AG04450 (cell line): ENCODE measurements at regions not wholly inside any gene's neighbourhood (a gene's known extent, or its start where the extent isn't known, plus 50 kb on each side); places are given as distances from the start of the nearest gene placed in this dataset.

Experiments used
- CTCF ChIA-PET: fragments of 300-600, 350-600 bp; formaldehyde crosslinking; extraction: SDS; loops from one replicate; lab custom pipeline; 2022; ENCODE audit warnings: antibody characterized with exemption, inconsistent platforms; lab: Charles Lee
- POLR2A ChIA-PET: fragments of 350-600 bp; formaldehyde crosslinking; extraction: SDS; loops from one replicate; lab custom pipeline; 2021; ENCODE audit warnings: antibody characterized with exemption, inconsistent platforms; lab: Yijun Ruan, JAX
- DNase-seq: peaks from one replicate; pipeline ENCODE4 v3.0.0-alpha.2; 2011; ENCODE audit warnings: low read depth, low spot score
- H3K27ac ChIP-seq: one replicate; pipeline ENCODE4 v1.5.1; 2012; ENCODE audit warnings: low read depth, low read length, control low read depth
- H3K27me3 ChIP-seq: one replicate; pipeline ENCODE4 v1.6.0; 2012; ENCODE audit warnings: low read length; ENCODE audit not compliant: control insufficient read depth, insufficient read depth
- H3K4me3 ChIP-seq: 2 replicates; pipeline ENCODE4 v1.5.1; 2011; ENCODE audit warnings: mild to moderate bottlenecking, low read depth, low read length, control low read depth
- H3K9me3 ChIP-seq: 2 replicates; pipeline ENCODE4 v1.5.1; 2012; ENCODE audit warnings: low read length; ENCODE audit not compliant: control insufficient read depth, insufficient read depth
- TF ChIP-seq, protein P1 (sequence below): IDR thresholded peaks from 2 replicates; pipeline ENCODE4 v1.5.1; 2011; ENCODE audit warnings: low read depth, low read length, control low read depth, inconsistent platforms

DNA sequence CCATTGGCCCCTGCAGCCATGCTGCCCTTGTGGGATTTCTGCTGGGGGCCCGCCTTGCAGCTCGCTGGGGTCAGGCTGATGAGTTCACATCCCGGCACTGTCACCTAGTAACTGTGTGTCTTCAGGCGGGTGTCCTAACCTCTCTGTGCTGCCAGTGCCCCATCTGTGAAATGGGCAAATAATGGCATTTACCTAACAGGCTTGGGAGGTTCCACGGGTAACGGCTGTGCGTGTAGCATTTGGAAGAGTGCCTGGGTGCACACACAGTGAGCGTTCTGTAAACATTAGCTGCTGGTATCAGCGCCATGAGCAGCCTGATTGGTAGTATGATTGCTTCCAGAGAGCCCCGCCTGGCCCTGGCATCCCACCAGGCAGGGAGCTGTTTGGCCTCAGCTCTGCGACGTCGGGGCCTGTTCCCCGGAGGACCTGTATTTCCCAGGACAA lies 167.3 kb upstream of the GSE1 start:
- DNase-seq, result no peak
- Histone ChIP-seq H3K27me3 (no peaks in the 10 kb centered on the region), H3K9me3 (no peaks in the 10 kb centered on the region; the same call in 1 of the 2 replicates), H3K27ac (no peak overlapping the region), H3K4me3 (no peak overlapping the region)
- POLR2A ChIA-PET, result interaction anchor here (0.5 kb wide), 1 partner anchor 166 kb away, joined by 3 read pairs; no protein-coding TSS in a partner anchor
- TF ChIP-seq, protein P1, sequence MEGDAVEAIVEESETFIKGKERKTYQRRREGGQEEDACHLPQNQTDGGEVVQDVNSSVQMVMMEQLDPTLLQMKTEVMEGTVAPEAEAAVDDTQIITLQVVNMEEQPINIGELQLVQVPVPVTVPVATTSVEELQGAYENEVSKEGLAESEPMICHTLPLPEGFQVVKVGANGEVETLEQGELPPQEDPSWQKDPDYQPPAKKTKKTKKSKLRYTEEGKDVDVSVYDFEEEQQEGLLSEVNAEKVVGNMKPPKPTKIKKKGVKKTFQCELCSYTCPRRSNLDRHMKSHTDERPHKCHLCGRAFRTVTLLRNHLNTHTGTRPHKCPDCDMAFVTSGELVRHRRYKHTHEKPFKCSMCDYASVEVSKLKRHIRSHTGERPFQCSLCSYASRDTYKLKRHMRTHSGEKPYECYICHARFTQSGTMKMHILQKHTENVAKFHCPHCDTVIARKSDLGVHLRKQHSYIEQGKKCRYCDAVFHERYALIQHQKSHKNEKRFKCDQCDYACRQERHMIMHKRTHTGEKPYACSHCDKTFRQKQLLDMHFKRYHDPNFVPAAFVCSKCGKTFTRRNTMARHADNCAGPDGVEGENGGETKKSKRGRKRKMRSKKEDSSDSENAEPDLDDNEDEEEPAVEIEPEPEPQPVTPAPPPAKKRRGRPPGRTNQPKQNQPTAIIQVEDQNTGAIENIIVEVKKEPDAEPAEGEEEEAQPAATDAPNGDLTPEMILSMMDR, result no peak
- CTCF ChIA-PET, result interaction anchor here (0.6 to 1.3 kb wide), 2 partner anchors 24 to 30 kb away, joined by 3 read pairs; no protein-coding TSS in a partner anchor

DNA sequence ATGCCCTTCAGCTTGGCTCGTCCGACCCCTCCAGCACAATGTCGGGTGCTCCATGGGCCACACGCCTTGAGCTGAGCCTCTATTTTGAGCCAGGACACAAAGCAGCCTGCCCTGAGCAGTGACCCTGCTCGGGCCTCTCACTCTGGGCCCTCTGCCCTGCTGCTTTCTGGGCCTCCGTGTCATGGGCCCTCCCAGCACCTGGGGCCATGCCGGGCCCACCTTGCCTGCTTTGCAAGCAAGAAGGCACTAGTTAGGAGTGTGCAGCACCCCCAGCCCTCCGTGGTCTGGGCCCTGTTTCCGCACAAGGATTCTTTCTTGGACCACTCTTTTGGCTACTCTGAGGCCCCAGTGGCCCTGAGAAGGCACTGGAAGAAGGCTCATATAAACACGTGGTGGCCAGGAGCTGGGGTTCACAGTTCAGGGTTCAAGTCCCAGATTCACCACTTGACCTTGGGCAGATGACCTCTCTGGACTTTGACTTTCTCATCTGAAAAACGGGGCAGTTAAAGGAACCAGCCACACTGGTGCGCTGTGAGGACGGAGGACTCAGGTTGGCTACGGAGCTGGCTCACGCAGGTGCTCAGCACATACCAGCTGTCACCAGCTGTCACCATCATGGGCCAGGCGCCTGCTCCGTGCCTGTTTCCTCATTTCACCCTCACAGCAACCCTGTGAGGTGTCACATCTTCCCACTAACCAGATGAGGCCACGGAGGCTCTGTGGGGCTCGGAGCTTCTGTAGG lies 166.0 kb upstream of the GSE1 start:
- ChIA-PET POLR2A (interaction anchor here (0.6 kb wide), 1 partner anchor 145 kb away, joined by 3 read pairs; no protein-coding TSS in a partner anchor), CTCF (no interaction called here)
- Histone ChIP-seq H3K4me3 (no peak overlapping the region), H3K27ac (no peak overlapping the region), H3K27me3 (no peaks in the 10 kb centered on the region), H3K9me3 (no peaks in the 10 kb centered on the region; the same call in 1 of the 2 replicates)
- DNase-seq, result no peak
- TF ChIP-seq, protein P1, result no peak

DNA sequence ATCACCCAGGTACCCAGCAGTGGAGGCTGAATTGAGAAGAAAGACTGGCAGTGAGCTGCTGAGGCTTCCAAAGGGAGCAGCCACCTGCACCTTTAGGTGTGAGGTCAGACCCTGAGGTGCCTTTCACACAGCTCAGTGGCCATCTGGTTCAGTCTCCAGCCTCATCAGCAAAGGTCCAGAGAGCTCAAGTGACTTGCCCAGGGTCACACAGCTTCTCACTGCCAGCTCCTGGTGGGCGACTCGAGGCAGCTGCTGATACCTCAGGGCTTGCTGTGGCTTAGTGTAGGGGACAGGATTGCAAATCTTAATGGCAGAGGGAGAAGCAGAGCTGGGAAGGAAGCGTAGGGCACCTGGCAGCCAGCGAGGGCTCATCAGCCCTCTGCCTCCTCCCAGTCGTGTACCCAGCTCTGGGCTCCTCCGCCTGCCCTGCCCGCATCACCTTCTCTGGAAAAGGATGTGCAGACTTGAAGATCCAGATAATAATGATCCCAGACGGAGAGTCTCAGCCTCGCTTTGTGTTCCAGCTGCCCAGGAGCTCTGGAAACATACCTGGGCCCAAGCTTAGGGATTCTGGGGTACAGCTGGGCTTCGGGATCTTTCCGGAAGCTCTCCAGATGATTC lies 165.3 kb upstream of the GSE1 start:
- DNase-seq, result no peak
- ChIA-PET POLR2A (no interaction called here), CTCF (no interaction called here)
- TF ChIP-seq, protein P1, result no peak
- Histone ChIP-seq H3K27me3 (no peaks in the 10 kb centered on the region), H3K9me3 (no peaks in the 10 kb centered on the region; the same call in 1 of the 2 replicates), H3K4me3 (no peak overlapping the region), H3K27ac (no peak overlapping the region)

DNA sequence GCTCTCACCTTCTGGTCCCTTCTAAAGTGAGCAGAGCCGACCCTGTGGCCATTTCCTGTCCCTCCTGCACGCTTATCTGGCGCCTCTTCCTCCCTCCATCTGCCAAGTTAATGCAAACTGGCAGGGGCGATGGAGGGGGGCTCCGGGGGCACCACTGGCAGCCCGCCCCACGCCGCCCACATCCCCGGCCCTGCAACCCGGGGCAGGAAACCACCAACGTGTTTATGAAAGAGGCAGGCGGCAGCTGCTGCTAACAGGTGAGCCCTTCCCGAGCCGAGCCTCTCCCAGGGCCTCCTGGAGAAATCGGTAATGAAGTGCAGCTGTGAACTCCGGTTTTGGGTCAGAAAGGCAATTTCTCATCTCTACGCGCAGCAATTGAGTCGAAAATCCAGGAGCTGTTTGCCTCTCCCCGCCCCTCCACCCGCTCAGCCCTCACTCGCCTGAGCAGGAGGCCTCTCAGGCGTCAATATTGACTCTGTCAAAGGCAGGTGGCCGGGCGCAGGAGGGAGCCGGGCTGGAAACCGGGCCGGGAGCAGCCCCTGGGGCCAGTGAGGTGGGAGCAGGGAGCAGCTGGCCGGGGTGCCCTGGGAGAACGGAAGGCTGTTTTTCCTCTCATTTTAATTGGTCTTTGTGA lies 164.4 kb upstream of the GSE1 start:
- POLR2A ChIA-PET, result no interaction called here
- no peaks in the 10 kb centered on the region for H3K27me3 ChIP-seq
- TF ChIP-seq, protein P1, result no peak
- no peak overlapping the region for H3K4me3 ChIP-seq
- no peak overlapping the region for H3K27ac ChIP-seq
- CTCF ChIA-PET, result no interaction called here
- H3K9me3 ChIP-seq, result no peaks in the 10 kb centered on the region; the same call in 1 of the 2 replicates
- DNase-seq, result no peak
